MM.1S (cell line): ENCODE measurements at regions not wholly inside any gene's neighbourhood (a gene's known extent, or its start where the extent isn't known, plus 50 kb on each side); places are given as distances from the start of the nearest gene placed in this dataset.

Experiments
- DNase-seq: peaks from one replicate; pipeline ENCODE4 v3.0.0-alpha.2; 2015
- H2AFZ ChIP-seq: fragments of 300-600 bp; sonication (generic); 2 replicates; pipeline ENCODE4 v1.6.0; 2016; ENCODE audit warnings: antibody characterized with exemption, low read length
- H3F3A ChIP-seq: fragments of 300-600 bp; sonication (generic); 2 replicates; pipeline ENCODE4 v1.6.1; 2016; ENCODE audit warnings: mild to moderate bottlenecking, antibody characterized with exemption, low read length, moderate library complexity, mixed read lengths; ENCODE audit not compliant: insufficient read depth
- H3K27ac ChIP-seq: fragments of 300-600 bp; sonication (generic); 2 replicates; pipeline ENCODE4 v1.5.1; 2016; ENCODE audit warnings: mild to moderate bottlenecking, low read length
- H3K27me3 ChIP-seq: fragments of 300-600 bp; sonication (generic); replicated peaks from 2 replicates; pipeline ENCODE4 v1.6.0; 2016; ENCODE audit warnings: low read length; ENCODE audit not compliant: insufficient read depth
- H3K36me3 ChIP-seq: fragments of 300-600 bp; sonication (generic); replicated peaks from 2 replicates; pipeline ENCODE4 v1.6.1; 2016; ENCODE audit warnings: mild to moderate bottlenecking, low read length, mixed read lengths; ENCODE audit not compliant: insufficient read depth
- H3K4me1 ChIP-seq: fragments of 300-600 bp; sonication (generic); 2 replicates; pipeline ENCODE4 v1.6.1; 2016; ENCODE audit warnings: low read length, mixed read lengths
- H3K4me2 ChIP-seq: fragments of 300-600 bp; sonication (generic); 2 replicates; pipeline ENCODE4 v1.6.0; 2016; ENCODE audit warnings: low read depth, low read length
- H3K4me3 ChIP-seq: fragments of 300-600 bp; sonication (generic); 2 replicates; pipeline ENCODE4 v1.5.1; 2016; ENCODE audit warnings: low read length, mixed read lengths
- H3K79me2 ChIP-seq: fragments of 300-600 bp; sonication (generic); 2 replicates; pipeline ENCODE4 v1.6.1; 2016; ENCODE audit warnings: mixed run types, low read length, mixed read lengths
- H3K9ac ChIP-seq: fragments of 300-600 bp; sonication (generic); 2 replicates; pipeline ENCODE4 v1.6.1; 2016; ENCODE audit warnings: low read length, mixed read lengths
- H3K9me2 ChIP-seq: fragments of 300-600 bp; sonication (generic); replicated peaks from 2 replicates; pipeline ENCODE4 v1.6.1; 2016; ENCODE audit warnings: mild to moderate bottlenecking, low read length, mixed read lengths; ENCODE audit not compliant: insufficient read depth
- H3K9me3 ChIP-seq: fragments of 300-600 bp; sonication (generic); replicated peaks from 2 replicates; pipeline ENCODE4 v1.6.1; 2016; ENCODE audit warnings: mild to moderate bottlenecking, low read length, mixed read lengths; ENCODE audit not compliant: insufficient read depth
- H4K20me1 ChIP-seq: fragments of 300-600 bp; sonication (generic); 2 replicates; pipeline ENCODE4 v1.6.1; 2016; ENCODE audit warnings: mild to moderate bottlenecking, low read length, moderate library complexity, mixed read lengths; ENCODE audit not compliant: insufficient read depth
- CTCF ChIP-seq: fragments of 300-600 bp; sonication (generic); IDR thresholded peaks from 2 replicates; pipeline ENCODE4 v1.5.1; 2016; ENCODE audit warnings: antibody characterized with exemption, low read length, mixed read lengths
- EZH2 ChIP-seq: fragments of 300-600 bp; sonication (generic); optimal IDR thresholded peaks from 2 replicates; pipeline ENCODE3; 2017; ENCODE audit warnings: low read depth, mild to moderate bottlenecking, antibody characterized with exemption, low read length, mixed read lengths
- EZH2phosphoT487 ChIP-seq: fragments of 300-600 bp; sonication (generic); IDR thresholded peaks from 2 replicates; pipeline ENCODE4 v1.6.1; 2018; ENCODE audit warnings: antibody characterized with exemption, low read length

GRCh38 chr3:193983846-193984818 lies 151.8 kb upstream of the HES1 start:
- Histone ChIP-seq H3K4me3 (no peak overlapping the region), H3K27me3 (no peaks in the 10 kb centered on the region), H3K27ac (no peak overlapping the region), H3K36me3 (no peaks in the 10 kb centered on the region), H2AFZ (no peak overlapping the region), H3K9ac (no peak overlapping the region), H3K4me2 (no peak overlapping the region), H3F3A (no peaks in the 10 kb centered on the region), H3K4me1 (no peaks in the 10 kb centered on the region), H3K79me2 (no peaks in the 10 kb centered on the region), H3K9me3 (no peaks in the 10 kb centered on the region), H4K20me1 (no peaks in the 10 kb centered on the region), H3K9me2 (no peaks in the 10 kb centered on the region)
- TF ChIP-seq EZH2 (no peak), EZH2phosphoT487 (no peak), CTCF (no peak)
- no peak for DNase-seq

- Histone ChIP-seq H3K4me2 (no peak overlapping the region), H3K27ac (no peak overlapping the region), H2AFZ (no peak overlapping the region), H3K9me2 (no peaks in the 10 kb centered on the region), H4K20me1 (no peaks in the 10 kb centered on the region), H3K27me3 (no peaks in the 10 kb centered on the region), H3K9me3 (no peaks in the 10 kb centered on the region), H3K36me3 (no peaks in the 10 kb centered on the region), H3K4me1 (no peaks in the 10 kb centered on the region), H3K9ac (no peak overlapping the region), H3K79me2 (no peaks in the 10 kb centered on the region), H3F3A (no peaks in the 10 kb centered on the region), H3K4me3 (no peak overlapping the region)
- DNase-seq: no peak
- TF ChIP-seq EZH2phosphoT487 (no peak), EZH2 (no peak), CTCF (no peak)
These were observed 151.1 kb upstream of the HES1 start for GRCh38 chr3:193984876-193985275.

- Histone ChIP-seq H3K9me3 (no peaks in the 10 kb centered on the region), H3K36me3 (no peaks in the 10 kb centered on the region), H3K9ac (no peak overlapping the region), H3K79me2 (no peaks in the 10 kb centered on the region), H4K20me1 (no peaks in the 10 kb centered on the region), H3K27ac (no peak overlapping the region), H2AFZ (no peak overlapping the region), H3K4me2 (no peak overlapping the region), H3K4me3 (no peak overlapping the region), H3F3A (no peaks in the 10 kb centered on the region), H3K27me3 (no peaks in the 10 kb centered on the region), H3K4me1 (no peaks in the 10 kb centered on the region), H3K9me2 (no peaks in the 10 kb centered on the region)
- TF ChIP-seq EZH2phosphoT487 (no peak), CTCF (no peak), EZH2 (no peak)
- no peak for DNase-seq
These were observed 148.8 kb upstream of the HES1 start for GRCh38 chr3:193987186-193987585.
